ENCODE measurements at regions not wholly inside any gene's neighbourhood (a gene's known extent, or its start where the extent isn't known, plus 50 kb on each side); places are given as distances from the start of the nearest gene placed in this dataset.
A peak's percentile ranks its signal among the peaks of the same experiment; 100 is the strongest.
"Not testable (repeated sequence)": the region's sequence is repeated elsewhere in the genome, so short reads cannot be mapped to it uniquely, and the experiment has no call there.

GRCh38 chr17:14452856-14453255 is 152.0 kb downstream of the HS3ST3B1 start:
- no peak for DNase-seq

- no peak for DNase-seq
Measured at GRCh38 chr17:14451729-14452191, 150.9 kb downstream of the HS3ST3B1 start.

- DNase-seq: no peak
Measured at GRCh38 chr17:14448818-14449217, 147.9 kb downstream of the HS3ST3B1 start.

GRCh38 chr17:14446825-14447224 is 145.9 kb downstream of the HS3ST3B1 start:
- no peak for DNase-seq

- no peak for DNase-seq
Measured at GRCh38 chr17:14444915-14445314, 144.0 kb downstream of the HS3ST3B1 start.

- DNase-seq: no peak
Measured at GRCh38 chr17:14442798-14443528, 142.1 kb downstream of the HS3ST3B1 start.

GRCh38 chr17:14437176-14437575 is 136.3 kb downstream of the HS3ST3B1 start:
- DNase-seq: no peak

- DNase-seq: no peak
Measured at GRCh38 chr17:14436266-14436665, 135.4 kb downstream of the HS3ST3B1 start.

GRCh38 chr17:14434506-14434905 is 133.6 kb downstream of the HS3ST3B1 start:
- DNase-seq: no peak

GRCh38 chr17:14432079-14432478 is 131.2 kb downstream of the HS3ST3B1 start:
- no peak for DNase-seq

GRCh38 chr17:14429084-14429483 is 128.2 kb downstream of the HS3ST3B1 start:
- no peak for DNase-seq

- DNase-seq: no peak
Measured at GRCh38 chr17:14428648-14429029, 127.8 kb downstream of the HS3ST3B1 start.

GRCh38 chr17:14427900-14428647 is 127.2 kb downstream of the HS3ST3B1 start:
- peak; percentile 14 to 17 for DNase-seq

GRCh38 chr17:14423156-14423555 is 122.3 kb downstream of the HS3ST3B1 start:
- DNase-seq: not testable (repeated sequence)

- no peak for DNase-seq
Measured at GRCh38 chr17:14417336-14417735, 116.5 kb downstream of the HS3ST3B1 start.

- DNase-seq: no peak
Measured at GRCh38 chr17:14409292-14409691, 108.4 kb downstream of the HS3ST3B1 start.

GRCh38 chr17:14407541-14407940 is 106.7 kb downstream of the HS3ST3B1 start:
- no peak for DNase-seq

GRCh38 chr17:14405189-14405588 is 104.3 kb downstream of the HS3ST3B1 start:
- DNase-seq: no peak
